Liver (tissue), 7 donors: ENCODE measurements at regions not wholly inside any gene's neighbourhood (a gene's known extent, or its start where the extent isn't known, plus 50 kb on each side); places are given as distances from the start of the nearest gene placed in this dataset.

ENCODE experiments used
- DNase-seq: peaks from one replicate; pipeline ENCODE4 v3.0.0-alpha.2; 2017; ENCODE audit warnings: low spot score
- H3K27ac ChIP-seq, 2 donors: one replicate each; pipeline ENCODE4 v1.7.0; 2013; ENCODE audit warnings: inconsistent platforms in 2 of 2, low read length in 2 of 2, control low read depth in 1 of 2, low read depth in 1 of 2, mild to moderate bottlenecking in 1 of 2
- H3K27me3 ChIP-seq, 4 donors: one replicate each; pipeline versions ENCODE4 v1.6.1 to v1.7.0; 2013; ENCODE audit warnings: low read length in 3 of 4, inconsistent platforms in 1 of 4, mild to moderate bottlenecking in 1 of 4, moderate library complexity in 1 of 4; ENCODE audit not compliant: control insufficient read depth in 4 of 4, insufficient read depth in 4 of 4
- H3K36me3 ChIP-seq, 4 donors: one replicate each; pipeline versions ENCODE4 v1.6.1 to v1.7.0; 2013; ENCODE audit warnings: low read length in 3 of 4, mild to moderate bottlenecking in 3 of 4, low read depth in 1 of 4, moderate library complexity in 1 of 4; ENCODE audit not compliant: control insufficient read depth in 4 of 4, insufficient read depth in 3 of 4
- H3K4me1 ChIP-seq, 4 donors: one replicate each; pipeline versions ENCODE4 v1.6.1 to v1.7.0; 2013; ENCODE audit warnings: low read length in 3 of 4, mild to moderate bottlenecking in 3 of 4, moderate library complexity in 1 of 4; ENCODE audit not compliant: control insufficient read depth in 4 of 4, insufficient read depth in 4 of 4
- H3K4me3 ChIP-seq, 3 donors: one replicate each; pipeline versions ENCODE4 v1.6.1 to v1.7.0; 2013; ENCODE audit warnings: low read length in 3 of 3, control low read depth in 1 of 3, low read depth in 1 of 3, mild to moderate bottlenecking in 1 of 3
- H3K9ac ChIP-seq, 2 donors: one replicate each; pipeline ENCODE4 v1.7.0; 2013; ENCODE audit warnings: low read length in 2 of 2, mild to moderate bottlenecking in 2 of 2, moderate library complexity in 2 of 2, control low read depth in 1 of 2, low read depth in 1 of 2
- H3K9me3 ChIP-seq, 4 donors: one replicate each; pipeline versions ENCODE4 v1.6.1 to v1.7.0; 2013; ENCODE audit warnings: low read length in 3 of 4; ENCODE audit not compliant: control insufficient read depth in 4 of 4
- EGR1 ChIP-seq, 2 donors: IDR thresholded peaks; 2 replicates each; pipeline ENCODE4 v1.6.1; 2016 to 2018; ENCODE audit warnings: antibody characterized with exemption in 2 of 2, low read depth in 2 of 2
- GABPA ChIP-seq, 2 donors: IDR thresholded peaks in 1 of 2; conservative IDR thresholded peaks in 1 of 2; 2 replicates each; pipeline ENCODE4 v1.6.1; 2016; ENCODE audit warnings: antibody characterized with exemption in 2 of 2, mild to moderate bottlenecking in 1 of 2, moderate library complexity in 1 of 2
- HNF4A ChIP-seq, 2 donors: conservative IDR thresholded peaks; 2 replicates each; pipeline ENCODE4 v1.6.1; 2016; ENCODE audit warnings: antibody characterized with exemption in 2 of 2, mild to moderate bottlenecking in 2 of 2
- JUND ChIP-seq, 2 donors: IDR thresholded peaks; 2 replicates each; pipeline ENCODE4 v1.6.1; 2016; ENCODE audit warnings: antibody characterized with exemption in 2 of 2
- REST ChIP-seq: IDR thresholded peaks from 2 replicates; pipeline ENCODE4 v1.6.1; 2016; ENCODE audit warnings: antibody characterized with exemption, mild to moderate bottlenecking
- SP1 ChIP-seq: IDR thresholded peaks from 2 replicates; pipeline ENCODE4 v1.6.1; 2018; ENCODE audit warnings: antibody characterized with exemption, mild to moderate bottlenecking
- TAF1 ChIP-seq: conservative IDR thresholded peaks from 2 replicates; pipeline ENCODE4 v1.6.1; 2016; ENCODE audit warnings: antibody characterized with exemption, mild to moderate bottlenecking
- YY1 ChIP-seq: IDR thresholded peaks from 2 replicates; pipeline ENCODE4 v1.6.1; 2016; ENCODE audit warnings: antibody characterized with exemption, mild to moderate bottlenecking
- WGBS: extraction: QIAGEN DNeasy Blood & Tissue Kit; methylation state at CpG from one replicate; pipeline ENCODE4 v1.1.7; 2013; 5-methylcytosine and 5-hydroxymethylcytosine counted together
- TF ChIP-seq, protein P1 (sequence below): IDR thresholded peaks from 2 replicates; pipeline ENCODE4 v1.6.1; 2016; ENCODE audit warnings: antibody characterized with exemption
- TF ChIP-seq, protein P2 (sequence below): IDR thresholded peaks from 2 replicates; pipeline ENCODE4 v1.6.1; 2016; ENCODE audit warnings: antibody characterized with exemption
- donor health status: healthy.
- donor health status: healthy.
- donor health status: healthy.
- donor health status: healthy.

GRCh38 chr2:205909184-205909572 lies 176.8 kb downstream of the INO80D start:
- no peak for TF ChIP-seq YY1
- H3K27ac ChIP-seq: no peak overlapping the region
- no peaks in the 10 kb centered on the region for H3K27me3 ChIP-seq
- H3K4me3 ChIP-seq: no peak overlapping the region
- no peak overlapping the region for H3K9ac ChIP-seq
- no peaks in the 10 kb centered on the region for H3K4me1 ChIP-seq
- no peak for DNase-seq
- H3K9me3 ChIP-seq: no peaks in the 10 kb centered on the region
- H3K36me3 ChIP-seq: no peaks in the 10 kb centered on the region
- WGBS: 83% methylated on average over 6 of the region's 6 CpGs

DNA sequence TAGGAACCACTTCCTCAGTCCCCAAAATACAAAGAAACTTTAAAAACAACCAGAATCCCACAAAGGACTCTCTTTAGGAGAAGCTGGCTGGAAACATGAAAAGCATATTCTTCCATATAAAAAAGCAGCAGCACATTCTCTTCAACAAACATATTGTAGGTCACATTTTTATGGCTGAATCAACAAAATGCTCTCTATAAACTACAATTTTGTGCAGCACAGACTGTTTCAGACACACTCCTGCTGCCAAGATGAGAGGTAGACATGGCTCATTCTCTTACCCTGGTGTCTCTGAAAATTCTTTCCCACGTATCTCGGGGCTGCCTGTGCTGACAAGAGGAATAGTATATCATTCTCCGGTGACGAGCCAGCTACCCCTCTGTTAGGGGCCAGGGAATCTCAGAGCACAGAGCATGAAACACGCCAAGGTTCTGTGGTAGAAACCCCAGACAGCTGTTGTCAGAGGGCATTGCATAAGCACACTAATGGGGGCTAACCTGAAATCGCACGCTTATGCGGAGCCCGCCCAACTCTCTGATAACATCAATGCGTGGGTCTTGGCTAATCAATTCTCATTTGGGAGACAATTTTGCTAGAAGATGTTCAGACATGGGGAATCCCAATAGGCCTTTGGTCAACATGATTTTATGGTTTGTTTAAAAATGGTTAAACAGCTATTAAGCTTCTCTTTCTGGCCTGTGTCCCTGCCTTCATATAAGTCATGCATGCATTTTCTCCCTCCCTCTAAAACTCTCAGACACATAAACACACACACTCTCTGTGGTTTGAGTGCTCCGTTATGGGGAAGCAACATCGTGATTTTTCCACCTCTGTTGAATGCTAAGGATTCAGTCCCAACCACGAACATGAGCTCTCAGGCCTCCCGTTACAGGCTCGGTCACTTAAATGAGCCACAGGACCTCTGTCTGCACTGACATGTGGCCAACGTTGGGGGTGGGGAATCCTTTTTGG lies 177.5 kb downstream of the INO80D start:
- Histone ChIP-seq H3K27me3 (no peaks in the 10 kb centered on the region), H3K9ac (no peak overlapping the region), H3K4me3 (no peak overlapping the region), H3K27ac (no peak overlapping the region), H3K36me3 (no peaks in the 10 kb centered on the region), H3K9me3 (no peaks in the 10 kb centered on the region), H3K4me1 (no peaks in the 10 kb centered on the region)
- TF ChIP-seq GABPA (IDR thresholded peaks at IDR 0.05 in 1 of 2, conservative IDR thresholded peaks at IDR 0.05 in 1 of 2) (no peak), TAF1 (no peak), HNF4A (conservative IDR thresholded peaks at IDR 0.05) (no peak), REST (no peak), SP1 (no peak), JUND (IDR thresholded peaks at IDR 0.05) (no peak)
- TF ChIP-seq, protein P1, sequence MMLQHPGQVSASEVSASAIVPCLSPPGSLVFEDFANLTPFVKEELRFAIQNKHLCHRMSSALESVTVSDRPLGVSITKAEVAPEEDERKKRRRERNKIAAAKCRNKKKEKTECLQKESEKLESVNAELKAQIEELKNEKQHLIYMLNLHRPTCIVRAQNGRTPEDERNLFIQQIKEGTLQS: no peak
- TF ChIP-seq, protein P2, sequence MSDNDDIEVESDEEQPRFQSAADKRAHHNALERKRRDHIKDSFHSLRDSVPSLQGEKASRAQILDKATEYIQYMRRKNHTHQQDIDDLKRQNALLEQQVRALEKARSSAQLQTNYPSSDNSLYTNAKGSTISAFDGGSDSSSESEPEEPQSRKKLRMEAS: no peak
- 83% methylated on average over 16 of the region's 16 CpGs for WGBS
- DNase-seq: no peak

GRCh38 chr2:205906419-205906818 lies 179.6 kb downstream of the INO80D start:
- 95% methylated on average over 7 of the region's 7 CpGs for WGBS
- no peak overlapping the region for H3K9ac ChIP-seq

More at GRCh38 chr2:205906419-205906818, 179.6 kb downstream of the INO80D start:
- Histone ChIP-seq H3K27ac (no peak overlapping the region), H3K27me3 (no peaks in the 10 kb centered on the region), H3K4me1 (no peaks in the 10 kb centered on the region), H3K9me3 (no peaks in the 10 kb centered on the region), H3K36me3 (no peaks in the 10 kb centered on the region), H3K4me3 (no peak overlapping the region)
- no peak for TF ChIP-seq EGR1 (IDR thresholded peaks at IDR 0.05; ENCODE audit: low read depth in 2 of 2)
- DNase-seq: no peak
